ENCODE measurements at regions not wholly inside any gene's neighbourhood (a gene's known extent, or its start where the extent isn't known, plus 50 kb on each side); places are given as distances from the start of the nearest gene placed in this dataset.

- no peaks in the 10 kb centered on the region; the same call in 1 of the 2 replicates for H3K4me1 ChIP-seq (ENCODE audit: control insufficient read depth, insufficient read depth, low read length)
- ATAC-seq (no peak), DNase-seq (ENCODE audit: low read depth, low spot score) (no peak)
- H3K27ac ChIP-seq (ENCODE audit: low read length): no peak overlapping the region
- ChIA-PET POLR2A (no interaction called here), CTCF (no interaction called here)
- no peaks in the 10 kb centered on the region for H3K36me3 ChIP-seq (ENCODE audit: control insufficient read depth, insufficient read depth, low read length)
- in situ Hi-C loops (cut with HindIII; ENCODE audit: low pct_unique_long_range_greater_than_20kb, low sequenced_read_pairs) (no loop called here), intact Hi-C loops (cut with micrococcal nuclease; ENCODE audit: unreplicated experiment) (no loop called here)
- no peak for TF ChIP-seq TCF7L2 (IDR thresholded peaks at IDR 0.05; ENCODE audit: low read depth, low read length)
- no peak for TF ChIP-seq CTCF (IDR thresholded peaks at IDR 0.05)
- TF ChIP-seq POLR2AphosphoS5 (IDR thresholded peaks at IDR 0.05; ENCODE audit: low read depth, low read length): no peak
- no peak for TF ChIP-seq SIN3A (IDR thresholded peaks at IDR 0.05; ENCODE audit: borderline replicate concordance, insufficient read depth, low read depth, low read length)
- TF ChIP-seq REST (IDR thresholded peaks at IDR 0.05; ENCODE audit: insufficient read depth in 1 of 2, low read depth in 2 of 2, low read length in 1 of 2): no peak
- BruUV-seq (replicated peaks): no TSS peak
- no peak overlapping the region for H3K4me3 ChIP-seq (ENCODE audit: low read depth in 2 of 2, low read length in 2 of 2)
- H3K27me3 ChIP-seq (ENCODE audit: control insufficient read depth, insufficient read depth, low read length): no peaks in the 10 kb centered on the region
- H3K9me3 ChIP-seq (ENCODE audit: control insufficient read depth, insufficient read depth, low read depth, low read length): no peaks in the 10 kb centered on the region
Measured at GRCh38 chr1:199791495-199791894, 236.0 kb upstream of the NR5A2 start.

GRCh38 chr1:199792874-199793273 lies 234.6 kb upstream of the NR5A2 start:
- Histone ChIP-seq H3K27me3 (ENCODE audit: control insufficient read depth, insufficient read depth, low read length) (no peaks in the 10 kb centered on the region), H3K4me1 (ENCODE audit: control insufficient read depth, insufficient read depth, low read length) (no peaks in the 10 kb centered on the region; the same call in 1 of the 2 replicates), H3K4me3 (ENCODE audit: low read depth in 2 of 2, low read length in 2 of 2) (no peak overlapping the region), H3K9me3 (ENCODE audit: control insufficient read depth, insufficient read depth, low read depth, low read length) (no peaks in the 10 kb centered on the region), H3K27ac (ENCODE audit: low read length) (no peak overlapping the region), H3K36me3 (ENCODE audit: control insufficient read depth, insufficient read depth, low read length) (no peaks in the 10 kb centered on the region)
- intact Hi-C loops (cut with micrococcal nuclease; ENCODE audit: unreplicated experiment): no loop called here
- CTCF ChIA-PET: no interaction called here
- ATAC-seq: no peak
- in situ Hi-C loops (cut with HindIII; ENCODE audit: low pct_unique_long_range_greater_than_20kb, low sequenced_read_pairs): no loop called here
- POLR2A ChIA-PET: no interaction called here
- TF ChIP-seq POLR2AphosphoS5 (IDR thresholded peaks at IDR 0.05; ENCODE audit: low read depth, low read length) (no peak), CTCF (IDR thresholded peaks at IDR 0.05) (no peak), REST (IDR thresholded peaks at IDR 0.05; ENCODE audit: insufficient read depth in 1 of 2, low read depth in 2 of 2, low read length in 1 of 2) (no peak), SIN3A (IDR thresholded peaks at IDR 0.05; ENCODE audit: borderline replicate concordance, insufficient read depth, low read depth, low read length) (no peak), TCF7L2 (IDR thresholded peaks at IDR 0.05; ENCODE audit: low read depth, low read length) (no peak)
- BruUV-seq (replicated peaks): no TSS peak
- DNase-seq (ENCODE audit: low read depth, low spot score): no peak
